ENCODE measurements at regions not wholly inside any gene's neighbourhood (a gene's known extent, or its start where the extent isn't known, plus 50 kb on each side); places are given as distances from the start of the nearest gene placed in this dataset.

- DNase-seq, result no peak
Measured at GRCh38 chr2:65737452-65738011, 305.1 kb upstream of the SPRED2 start.

- no peak for DNase-seq
Measured at GRCh38 chr2:65731476-65731875, 299.1 kb upstream of the SPRED2 start.

- no peak for DNase-seq
Measured at GRCh38 chr2:65730186-65730585, 297.8 kb upstream of the SPRED2 start.

- no peak for DNase-seq
Measured at GRCh38 chr2:65729246-65729645, 296.8 kb upstream of the SPRED2 start.

- no peak for DNase-seq
Measured at GRCh38 chr2:65728477-65729180, 296.2 kb upstream of the SPRED2 start.

- no peak for DNase-seq
Measured at GRCh38 chr2:65727816-65728215, 295.4 kb upstream of the SPRED2 start.

GRCh38 chr2:65727381-65727780 is 295.0 kb upstream of the SPRED2 start:
- no peak for DNase-seq

- DNase-seq, result no peak
Measured at GRCh38 chr2:65724752-65725151, 292.4 kb upstream of the SPRED2 start.

GRCh38 chr2:65724336-65724735 is 291.9 kb upstream of the SPRED2 start:
- DNase-seq, result no peak

GRCh38 chr2:65722028-65722778 is 289.8 kb upstream of the SPRED2 start:
- DNase-seq, result peak; percentile 38

- DNase-seq, result no peak
Measured at GRCh38 chr2:65716698-65717097, 284.3 kb upstream of the SPRED2 start.

GRCh38 chr2:65715323-65715722 is 282.9 kb upstream of the SPRED2 start:
- DNase-seq, result no peak

GRCh38 chr2:65714866-65715265 is 282.5 kb upstream of the SPRED2 start:
- no peak for DNase-seq

- DNase-seq, result no peak
Measured at GRCh38 chr2:65711863-65712262, 279.5 kb upstream of the SPRED2 start.

GRCh38 chr2:65710779-65711295 is 278.4 kb upstream of the SPRED2 start:
- DNase-seq, result no peak

- no peak for DNase-seq
Measured at GRCh38 chr2:65710356-65710755, 278.0 kb upstream of the SPRED2 start.

GRCh38 chr2:65708086-65708485 is 275.7 kb upstream of the SPRED2 start:
- DNase-seq, result no peak

GRCh38 chr2:65706411-65706810 is 274.0 kb upstream of the SPRED2 start:
- DNase-seq, result no peak

GRCh38 chr2:65701191-65701590 is 268.8 kb upstream of the SPRED2 start:
- no peak for DNase-seq

GRCh38 chr2:65700720-65701119 is 268.3 kb upstream of the SPRED2 start:
- no peak for DNase-seq

- DNase-seq, result no peak
Measured at GRCh38 chr2:65700004-65700651, 267.7 kb upstream of the SPRED2 start.

- DNase-seq, result no peak
Measured at GRCh38 chr2:65691816-65692215, 259.4 kb upstream of the SPRED2 start.

Measured in muscle of arm (tissue), 1 donor.